ENCODE measurements at regions not wholly inside any gene's neighbourhood (a gene's known extent, or its start where the extent isn't known, plus 50 kb on each side); places are given as distances from the start of the nearest gene placed in this dataset.

DNA sequence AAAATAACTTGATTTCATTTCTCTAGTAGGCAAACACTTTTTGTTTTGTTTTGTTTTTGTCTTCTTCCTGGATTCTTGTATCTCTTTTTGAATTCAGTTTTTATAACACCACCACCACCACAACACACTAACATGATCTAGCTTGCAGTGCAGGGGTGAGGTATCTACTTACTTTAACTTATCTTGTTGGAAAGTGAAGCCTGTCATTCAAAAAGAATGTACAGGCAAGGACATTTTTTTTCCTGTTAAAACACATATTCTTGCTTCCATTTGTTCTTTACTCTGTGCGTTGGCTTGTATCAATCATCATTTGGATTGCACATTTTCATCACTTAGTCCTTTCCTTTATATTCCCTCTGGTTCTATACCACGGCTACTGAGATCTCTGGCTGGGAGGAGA, 824.2 kb downstream of the PLCL1 start:
- POLR2A ChIA-PET (ENCODE audit: low non-redundant PET): no interaction called here
- CTCF ChIA-PET: no interaction called here
- H3K9me3 ChIP-seq (ENCODE audit: low read depth, low read length, poor library complexity, severe bottlenecking): no peaks in the 10 kb centered on the region
- H3K36me3 ChIP-seq (ENCODE audit: insufficient read depth, low read length, poor library complexity, severe bottlenecking): no peaks in the 10 kb centered on the region
- no peak for DNase-seq (ENCODE audit: low spot score)
- H3K4me1 ChIP-seq (ENCODE audit: insufficient read depth, low read length, poor library complexity, severe bottlenecking): no peaks in the 10 kb centered on the region
- no TSS peak for BruUV-seq (replicated peaks)
- TF ChIP-seq, protein P1, sequence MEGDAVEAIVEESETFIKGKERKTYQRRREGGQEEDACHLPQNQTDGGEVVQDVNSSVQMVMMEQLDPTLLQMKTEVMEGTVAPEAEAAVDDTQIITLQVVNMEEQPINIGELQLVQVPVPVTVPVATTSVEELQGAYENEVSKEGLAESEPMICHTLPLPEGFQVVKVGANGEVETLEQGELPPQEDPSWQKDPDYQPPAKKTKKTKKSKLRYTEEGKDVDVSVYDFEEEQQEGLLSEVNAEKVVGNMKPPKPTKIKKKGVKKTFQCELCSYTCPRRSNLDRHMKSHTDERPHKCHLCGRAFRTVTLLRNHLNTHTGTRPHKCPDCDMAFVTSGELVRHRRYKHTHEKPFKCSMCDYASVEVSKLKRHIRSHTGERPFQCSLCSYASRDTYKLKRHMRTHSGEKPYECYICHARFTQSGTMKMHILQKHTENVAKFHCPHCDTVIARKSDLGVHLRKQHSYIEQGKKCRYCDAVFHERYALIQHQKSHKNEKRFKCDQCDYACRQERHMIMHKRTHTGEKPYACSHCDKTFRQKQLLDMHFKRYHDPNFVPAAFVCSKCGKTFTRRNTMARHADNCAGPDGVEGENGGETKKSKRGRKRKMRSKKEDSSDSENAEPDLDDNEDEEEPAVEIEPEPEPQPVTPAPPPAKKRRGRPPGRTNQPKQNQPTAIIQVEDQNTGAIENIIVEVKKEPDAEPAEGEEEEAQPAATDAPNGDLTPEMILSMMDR (conservative IDR thresholded peaks at IDR 0.05; ENCODE audit: low read depth, low read length): no peak
- no peak for TF ChIP-seq EZH2 (IDR thresholded peaks at IDR 0.05; ENCODE audit: borderline replicate concordance, low read depth, low read length, poor library complexity, severe bottlenecking)
- H3K27me3 ChIP-seq (replicated peaks; ENCODE audit: insufficient read depth, low read depth, low read length, poor library complexity): peaks cover 36% of the 10 kb centered on the region
- intact Hi-C loops (cut with micrococcal nuclease; ENCODE audit: unreplicated experiment): no loop called here
- no peak overlapping the region for H3K27ac ChIP-seq (ENCODE audit: low read depth, low read length, poor library complexity, severe bottlenecking)
- H3K4me3 ChIP-seq (ENCODE audit: low read depth, low read length, poor library complexity, severe bottlenecking): no peak overlapping the region

DNA sequence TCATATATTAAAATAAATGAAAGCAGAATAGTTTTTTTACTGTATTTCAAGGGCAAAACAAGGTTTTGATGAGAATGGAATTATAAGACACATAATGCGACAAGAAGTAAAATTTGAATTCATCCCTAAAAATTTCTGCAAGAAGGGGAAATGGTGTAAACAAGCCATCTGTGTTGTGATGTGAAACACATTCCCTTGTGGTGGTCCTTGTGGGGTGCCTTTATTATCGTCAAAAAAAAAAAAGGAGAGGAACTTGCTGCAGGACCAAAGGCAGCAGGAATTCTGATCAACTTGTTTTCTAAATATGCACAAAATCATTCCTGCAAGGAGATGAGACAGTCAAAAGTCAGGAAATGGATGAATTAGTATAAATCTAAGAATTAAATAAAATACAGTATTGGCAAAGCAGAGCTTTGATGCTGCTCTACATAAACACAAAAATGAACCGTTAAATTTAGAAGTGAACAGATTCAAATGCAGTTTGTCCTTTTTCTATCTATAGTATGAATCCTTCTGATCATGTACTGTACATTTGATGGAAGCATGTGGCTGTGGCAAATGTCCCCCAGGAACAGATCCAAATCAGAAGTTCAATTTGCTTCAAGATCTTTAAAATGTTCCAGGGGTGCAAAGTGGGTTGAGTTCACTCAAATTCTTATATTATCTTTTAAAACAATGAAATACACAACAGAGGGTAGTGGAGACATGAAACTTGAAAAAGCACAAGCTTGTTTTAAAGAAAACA, 818.8 kb downstream of the PLCL1 start:
- Histone ChIP-seq H3K9me3 (ENCODE audit: low read depth, low read length, poor library complexity, severe bottlenecking) (no peaks in the 10 kb centered on the region), H3K4me3 (ENCODE audit: low read depth, low read length, poor library complexity, severe bottlenecking) (no peak overlapping the region), H3K36me3 (ENCODE audit: insufficient read depth, low read length, poor library complexity, severe bottlenecking) (no peaks in the 10 kb centered on the region), H3K27me3 (replicated peaks; ENCODE audit: insufficient read depth, low read depth, low read length, poor library complexity) (peaks cover 17% of the 10 kb centered on the region), H3K27ac (ENCODE audit: low read depth, low read length, poor library complexity, severe bottlenecking) (no peak overlapping the region), H3K4me1 (ENCODE audit: insufficient read depth, low read length, poor library complexity, severe bottlenecking) (no peaks in the 10 kb centered on the region)
- CTCF ChIA-PET: no interaction called here
- intact Hi-C loops (cut with micrococcal nuclease; ENCODE audit: unreplicated experiment): no loop called here
- POLR2A ChIA-PET (ENCODE audit: low non-redundant PET): no interaction called here
- no peak for DNase-seq (ENCODE audit: low spot score)
- BruUV-seq (replicated peaks): no TSS peak
- TF ChIP-seq EZH2 (IDR thresholded peaks at IDR 0.05; ENCODE audit: borderline replicate concordance, low read depth, low read length, poor library complexity, severe bottlenecking): no peak
- TF ChIP-seq, protein P1 (conservative IDR thresholded peaks at IDR 0.05; ENCODE audit: low read depth, low read length): no peak

DNA sequence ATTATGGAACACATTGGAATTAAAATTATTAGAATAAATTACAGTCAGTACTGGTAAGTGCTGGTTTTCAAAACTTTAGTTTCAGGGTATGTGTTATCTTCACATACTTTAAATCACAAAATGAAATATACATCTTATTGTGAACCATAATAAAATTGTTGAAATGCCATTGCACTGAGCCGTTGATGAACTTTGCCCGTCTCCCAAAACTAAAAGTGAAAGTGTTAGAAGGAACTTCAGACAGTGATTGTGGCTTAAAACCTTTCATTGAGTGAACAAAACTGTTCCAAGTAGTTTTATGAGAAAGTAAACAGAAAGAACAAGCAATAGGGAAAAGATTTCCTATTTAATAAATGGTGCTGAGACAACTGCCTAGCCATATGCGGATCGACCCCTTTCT, 811.6 kb downstream of the PLCL1 start:
- H3K27me3 ChIP-seq (replicated peaks; ENCODE audit: insufficient read depth, low read depth, low read length, poor library complexity): peaks cover 32% of the 10 kb centered on the region
- TF ChIP-seq, protein P1 (conservative IDR thresholded peaks at IDR 0.05; ENCODE audit: low read depth, low read length): no peak
- TF ChIP-seq EZH2 (IDR thresholded peaks at IDR 0.05; ENCODE audit: borderline replicate concordance, low read depth, low read length, poor library complexity, severe bottlenecking): no peak
- H3K27ac ChIP-seq (ENCODE audit: low read depth, low read length, poor library complexity, severe bottlenecking): no peak overlapping the region
- ChIA-PET CTCF (no interaction called here), POLR2A (ENCODE audit: low non-redundant PET) (no interaction called here)
- H3K4me1 ChIP-seq (ENCODE audit: insufficient read depth, low read length, poor library complexity, severe bottlenecking): no peaks in the 10 kb centered on the region
- intact Hi-C loops (cut with micrococcal nuclease; ENCODE audit: unreplicated experiment): no loop called here
- H3K4me3 ChIP-seq (ENCODE audit: low read depth, low read length, poor library complexity, severe bottlenecking): no peak overlapping the region
- H3K9me3 ChIP-seq (ENCODE audit: low read depth, low read length, poor library complexity, severe bottlenecking): no peaks in the 10 kb centered on the region
- BruUV-seq (replicated peaks): no TSS peak
- no peaks in the 10 kb centered on the region for H3K36me3 ChIP-seq (ENCODE audit: insufficient read depth, low read length, poor library complexity, severe bottlenecking)
- DNase-seq (ENCODE audit: low spot score): no peak

All from A673 (cell line).